Heart left ventricle (tissue), 13 donors: ENCODE measurements at regions not wholly inside any gene's neighbourhood (a gene's known extent, or its start where the extent isn't known, plus 50 kb on each side); places are given as distances from the start of the nearest gene placed in this dataset.

Experiments
- CTCF ChIP-seq, 12 donors: fragments of 200-600 bp; sonication (generic) in 4 of 12; IDR thresholded peaks; one replicate each; pipeline versions ENCODE4 v1.5.0 to v1.8.0; 2018 to 2022; ENCODE audit warnings: antibody characterized with exemption in 12 of 12, mild to moderate bottlenecking in 5 of 12
- POLR2A ChIP-seq, 2 donors: fragments of 450-650 bp; IDR thresholded peaks; one replicate each; pipeline ENCODE4 v1.6.1; 2017; ENCODE audit warnings: antibody characterized with exemption in 2 of 2, mild to moderate bottlenecking in 2 of 2, moderate library complexity in 2 of 2
- donor health status: ischemic (EF 13 %, LVEDD 7.1; RV severe dilation, severe dysfunction).
- donor health status: DM: no; HTN: yes; CAD: no.
- donor health status: DM: no; HTN: no; CAD: no.
- donor health status: ischemic (EF 25% LVEDD 6.9; RV normal size, moderate dysfunction).
- donor health status: ischemic (EF 25% LVEDD 5.7; RV mildly dilated, moderate dysfunction).
- donor health status: ischemic (EF 35%, LVEDD 5.7; RV mildly dilated, moderate dysfunction).
- donor health status: nonischemic (EF 11% LVEDD 7.7; RV severe dilation, severe dysfunction).
- donor health status: DM: yes; HTN: yes; CAD: no.
- donor health status: PGD.
- donor health status: ischemic (EF 29% LVEDD 5.4; RV normal size, mild dysfunction).
- donor health status: nonischemic (EF 23%, LVEDD 6.1; RV moderate dilation, normal function).

GRCh38 chr4:154078504-154079350 lies 289.8 kb upstream of the SFRP2 start:
- TF ChIP-seq CTCF (IDR thresholded peaks at IDR 0.05) (no peak), POLR2A (IDR thresholded peaks at IDR 0.05) (no peak)
